ENCODE measurements at regions not wholly inside any gene's neighbourhood (a gene's known extent, or its start where the extent isn't known, plus 50 kb on each side); places are given as distances from the start of the nearest gene placed in this dataset.

DNA sequence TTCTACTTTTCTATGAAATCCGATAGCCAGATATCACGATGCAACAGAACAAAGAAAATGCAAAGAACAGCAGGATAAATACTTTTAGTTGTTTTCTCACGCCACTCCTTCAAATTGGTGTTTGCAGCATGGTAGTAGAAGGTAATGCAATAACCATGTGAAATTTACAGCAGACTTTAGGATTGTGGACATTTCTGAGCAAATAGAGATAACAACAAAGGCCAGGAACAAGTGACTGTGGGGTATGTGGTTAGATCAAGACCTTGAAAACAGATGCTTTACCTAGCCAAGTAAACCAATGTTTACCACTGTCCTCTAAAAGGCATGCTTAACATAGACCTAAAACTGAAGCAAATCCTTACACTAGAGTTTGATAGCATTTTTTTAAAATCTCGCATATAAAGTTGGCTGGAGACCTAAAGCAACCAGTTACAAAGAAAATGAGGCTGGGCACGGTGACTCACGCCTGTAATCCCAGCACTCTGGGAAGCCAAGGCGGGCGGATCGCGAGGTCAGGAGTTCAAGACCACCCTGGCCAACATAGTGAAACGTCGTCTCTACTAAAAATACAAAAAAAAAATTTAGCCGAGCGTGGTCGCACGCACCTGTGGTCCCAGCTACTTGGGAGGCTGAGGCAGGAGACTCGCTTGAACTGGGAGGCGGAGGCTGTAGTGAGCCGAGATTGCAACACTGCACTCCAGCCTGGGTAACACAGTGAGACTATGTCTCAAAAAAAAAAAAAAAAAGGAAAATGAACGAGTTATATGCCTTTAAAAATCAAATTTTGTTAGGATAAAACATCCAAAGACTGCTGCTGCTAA, 123.2 kb upstream of the FOXN3 start:
- Mint-ChIP-seq H3K27ac (ENCODE audit: unreplicated experiment) (peak overlapping the region; percentile 96), H3K9me3 (ENCODE audit: unreplicated experiment) (no peaks in the 10 kb centered on the region), H3K4me3 (ENCODE audit: unreplicated experiment) (no peak overlapping the region), H3K27me3 (ENCODE audit: low read depth, unreplicated experiment) (no peaks in the 10 kb centered on the region), H3K4me1 (ENCODE audit: low read depth, unreplicated experiment) (peaks cover 45% of the 10 kb centered on the region), H3K36me3 (ENCODE audit: low read depth, unreplicated experiment) (peaks cover 7% of the 10 kb centered on the region)
- peak overlapping the region; percentile 21 for H3K4me3 ChIP-seq (ENCODE audit: insufficient read depth, low read depth, low read length)
- peaks cover 44% of the 10 kb centered on the region for H3K4me1 ChIP-seq (ENCODE audit: insufficient read depth, low read length)
- peaks cover 9% of the 10 kb centered on the region for H3K79me2 ChIP-seq (ENCODE audit: insufficient read depth, low read length)
- H3K9ac ChIP-seq (ENCODE audit: low read length) = peak overlapping the region; percentile 67
- DNase-seq (ENCODE audit: low read depth) (peak; percentile 58), FAIRE-seq (peak; percentile 49)
- no peaks in the 10 kb centered on the region for H3K9me3 ChIP-seq (ENCODE audit: insufficient read depth, low read depth, low read length)
- TF ChIP-seq, protein P1, sequence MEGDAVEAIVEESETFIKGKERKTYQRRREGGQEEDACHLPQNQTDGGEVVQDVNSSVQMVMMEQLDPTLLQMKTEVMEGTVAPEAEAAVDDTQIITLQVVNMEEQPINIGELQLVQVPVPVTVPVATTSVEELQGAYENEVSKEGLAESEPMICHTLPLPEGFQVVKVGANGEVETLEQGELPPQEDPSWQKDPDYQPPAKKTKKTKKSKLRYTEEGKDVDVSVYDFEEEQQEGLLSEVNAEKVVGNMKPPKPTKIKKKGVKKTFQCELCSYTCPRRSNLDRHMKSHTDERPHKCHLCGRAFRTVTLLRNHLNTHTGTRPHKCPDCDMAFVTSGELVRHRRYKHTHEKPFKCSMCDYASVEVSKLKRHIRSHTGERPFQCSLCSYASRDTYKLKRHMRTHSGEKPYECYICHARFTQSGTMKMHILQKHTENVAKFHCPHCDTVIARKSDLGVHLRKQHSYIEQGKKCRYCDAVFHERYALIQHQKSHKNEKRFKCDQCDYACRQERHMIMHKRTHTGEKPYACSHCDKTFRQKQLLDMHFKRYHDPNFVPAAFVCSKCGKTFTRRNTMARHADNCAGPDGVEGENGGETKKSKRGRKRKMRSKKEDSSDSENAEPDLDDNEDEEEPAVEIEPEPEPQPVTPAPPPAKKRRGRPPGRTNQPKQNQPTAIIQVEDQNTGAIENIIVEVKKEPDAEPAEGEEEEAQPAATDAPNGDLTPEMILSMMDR (IDR thresholded peaks at IDR 0.05; ENCODE audit: insufficient read depth, low read depth, low read length) = no peak
- TF ChIP-seq EZH2 (IDR thresholded peaks at IDR 0.05; ENCODE audit: insufficient read depth, low read length) = no peak
- no peaks in the 10 kb centered on the region for H3K27me3 ChIP-seq (ENCODE audit: insufficient read depth, low read length)
- H3K4me2 ChIP-seq (ENCODE audit: low read length) = peak overlapping the region; percentile 53
- H3K36me3 ChIP-seq (ENCODE audit: insufficient read depth, low read length) = no peaks in the 10 kb centered on the region
- H4K20me1 ChIP-seq (ENCODE audit: insufficient read depth, low read length) = no peaks in the 10 kb centered on the region
- H3K27ac ChIP-seq (ENCODE audit: low read depth, low read length) = peak overlapping the region; percentile 89
- H2AFZ ChIP-seq (ENCODE audit: low read depth, low read length) = no peak overlapping the region

DNA sequence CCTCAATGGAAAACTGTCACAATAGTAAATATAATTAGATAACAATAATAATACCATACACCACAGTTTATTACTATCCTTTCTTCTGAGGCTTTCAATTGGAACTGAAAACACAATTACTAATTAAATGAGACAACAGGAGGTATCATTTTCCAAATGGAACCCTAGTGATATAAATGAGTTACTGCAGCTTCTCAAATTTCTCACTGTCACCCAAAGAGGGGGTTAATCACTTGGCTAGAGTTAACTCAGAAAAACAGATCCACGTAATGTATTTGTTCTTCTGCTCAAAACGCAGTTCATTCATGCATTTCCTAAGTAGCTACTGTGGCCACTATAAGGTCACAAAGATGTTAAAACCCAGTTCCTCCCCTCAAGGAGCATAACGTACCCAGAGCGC, 120.9 kb upstream of the FOXN3 start:
- Histone ChIP-seq H3K79me2 (ENCODE audit: insufficient read depth, low read length) (peaks cover 9% of the 10 kb centered on the region), H3K27me3 (ENCODE audit: insufficient read depth, low read length) (no peaks in the 10 kb centered on the region), H3K4me1 (ENCODE audit: insufficient read depth, low read length) (peaks cover 48% of the 10 kb centered on the region), H3K4me3 (ENCODE audit: insufficient read depth, low read depth, low read length) (no peak overlapping the region), H3K9me3 (ENCODE audit: insufficient read depth, low read depth, low read length) (no peaks in the 10 kb centered on the region), H3K36me3 (ENCODE audit: insufficient read depth, low read length) (no peaks in the 10 kb centered on the region), H2AFZ (ENCODE audit: low read depth, low read length) (no peak overlapping the region), H3K27ac (ENCODE audit: low read depth, low read length) (no peak overlapping the region), H3K4me2 (ENCODE audit: low read length) (no peak overlapping the region), H3K9ac (ENCODE audit: low read length) (no peak overlapping the region), H4K20me1 (ENCODE audit: insufficient read depth, low read length) (no peaks in the 10 kb centered on the region)
- no peak overlapping the region for H3K4me3 Mint-ChIP-seq (ENCODE audit: unreplicated experiment)
- H3K9me3 Mint-ChIP-seq (ENCODE audit: unreplicated experiment) = no peaks in the 10 kb centered on the region
- H3K36me3 Mint-ChIP-seq (ENCODE audit: low read depth, unreplicated experiment) = peaks cover 7% of the 10 kb centered on the region
- no peak for FAIRE-seq
- H3K27me3 Mint-ChIP-seq (ENCODE audit: low read depth, unreplicated experiment) = no peaks in the 10 kb centered on the region
- DNase-seq (ENCODE audit: low read depth) = no peak
- H3K4me1 Mint-ChIP-seq (ENCODE audit: low read depth, unreplicated experiment) = peaks cover 44% of the 10 kb centered on the region
- no peak overlapping the region for H3K27ac Mint-ChIP-seq (ENCODE audit: unreplicated experiment)
- TF ChIP-seq, protein P1 (IDR thresholded peaks at IDR 0.05; ENCODE audit: insufficient read depth, low read depth, low read length) = no peak
- TF ChIP-seq EZH2 (IDR thresholded peaks at IDR 0.05; ENCODE audit: insufficient read depth, low read length) = no peak
